Ectodermal cell (in vitro differentiated cells): ENCODE measurements at regions not wholly inside any gene's neighbourhood (a gene's known extent, or its start where the extent isn't known, plus 50 kb on each side); places are given as distances from the start of the nearest gene placed in this dataset.

Source experiments
- H3K27ac ChIP-seq: 2 replicates; pipeline ENCODE4 v1.7.0; 2013; ENCODE audit warnings: mild to moderate bottlenecking, low read depth, low read length; ENCODE audit not compliant: insufficient read depth, poor library complexity, severe bottlenecking
- H3K27me3 ChIP-seq: 2 replicates; pipeline ENCODE4 v1.7.0; 2013; ENCODE audit warnings: mild to moderate bottlenecking, low read length; ENCODE audit not compliant: insufficient read depth, control insufficient read depth, poor library complexity, severe bottlenecking
- H3K36me3 ChIP-seq: one replicate; pipeline ENCODE4 v1.7.0; 2013; ENCODE audit warnings: low read length; ENCODE audit not compliant: control insufficient read depth, insufficient read depth
- H3K4me1 ChIP-seq: one replicate; pipeline ENCODE4 v1.7.0; 2013; ENCODE audit warnings: low read length; ENCODE audit not compliant: control insufficient read depth, insufficient read depth
- H3K4me3 ChIP-seq: 2 replicates; pipeline ENCODE4 v1.7.0; 2013; ENCODE audit warnings: low read depth, low read length, control low read depth; ENCODE audit not compliant: insufficient read depth
- H3K9me3 ChIP-seq: 2 replicates; pipeline ENCODE4 v1.7.0; 2013; ENCODE audit warnings: mild to moderate bottlenecking, low read length, moderate library complexity; ENCODE audit not compliant: control insufficient read depth
- WGBS, 2 experiments: methylation state at CpG; one replicate each; pipeline ENCODE4 v1.1.7; 2013; ENCODE audit warnings: missing lambda C conversion rate in 2 of 2; 5-methylcytosine and 5-hydroxymethylcytosine counted together

- Histone ChIP-seq H3K4me3 (no peak overlapping the region), H3K9me3 (no peaks in the 10 kb centered on the region), H3K36me3 (no peaks in the 10 kb centered on the region), H3K27ac (no peak overlapping the region), H3K4me1 (no peaks in the 10 kb centered on the region), H3K27me3 (no peaks in the 10 kb centered on the region)
Observed at GRCh38 chr6:113802779-113803178, 54.4 kb upstream of the MARCKS start.

DNA sequence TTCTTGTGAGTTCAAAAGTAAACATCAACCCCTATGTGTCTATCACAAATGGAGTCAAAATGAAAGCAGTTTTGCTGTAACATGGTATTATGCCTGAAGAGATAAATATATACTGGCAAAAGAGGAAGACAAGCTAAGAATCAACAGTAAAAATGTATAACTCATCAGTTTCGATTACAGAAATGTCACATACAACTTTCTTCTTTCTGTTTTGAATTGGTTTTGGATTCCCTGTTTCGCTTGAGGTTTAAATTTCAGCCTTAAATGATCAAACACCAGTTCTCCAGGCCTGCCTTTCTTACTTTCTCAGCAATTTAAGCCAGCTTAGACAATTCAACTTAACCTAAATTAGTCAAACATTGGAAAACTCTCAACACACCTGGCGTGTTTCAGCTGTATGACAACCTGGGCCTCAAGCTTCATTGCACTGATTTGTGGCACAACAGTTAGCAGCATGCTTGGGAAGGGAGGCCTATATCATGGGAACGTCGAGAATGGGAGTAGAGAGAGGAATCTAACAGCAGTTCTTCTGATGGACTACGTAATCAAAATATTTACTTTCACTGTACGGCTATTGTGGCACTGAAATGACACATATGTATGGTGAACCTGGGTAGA, 51.9 kb upstream of the MARCKS start:
- WGBS, 2 experiments: 86 to 94% methylated on average over 7 of the region's 7 CpGs
- H3K9me3 ChIP-seq: no peaks in the 10 kb centered on the region
- H3K27ac ChIP-seq: no peak overlapping the region
- H3K27me3 ChIP-seq: no peaks in the 10 kb centered on the region
- H3K36me3 ChIP-seq: no peaks in the 10 kb centered on the region
- H3K4me3 ChIP-seq: no peak overlapping the region
- no peaks in the 10 kb centered on the region for H3K4me1 ChIP-seq

GRCh38 chr6:113805811-113806495, 51.2 kb upstream of the MARCKS start:
- Histone ChIP-seq H3K27ac (no peak overlapping the region), H3K4me1 (no peaks in the 10 kb centered on the region), H3K36me3 (no peaks in the 10 kb centered on the region), H3K9me3 (no peaks in the 10 kb centered on the region), H3K27me3 (no peaks in the 10 kb centered on the region), H3K4me3 (no peak overlapping the region)
- 93 to 95% methylated on average over 6 of the region's 6 CpGs for WGBS, 2 experiments
